Cardiac fibroblast (primary cell): ENCODE measurements at regions not wholly inside any gene's neighbourhood (a gene's known extent, or its start where the extent isn't known, plus 50 kb on each side); places are given as distances from the start of the nearest gene placed in this dataset.

ENCODE experiments used
- DNase-seq, 2 donors: peaks; one replicate each; pipeline versions ENCODE4 v3.0.0 to v3.0.0-alpha.2; 2010; ENCODE audit warnings: low read depth in 2 of 2
- H3K4me3 ChIP-seq, 2 donors: replicated peaks in 1 of 2; 1 replicate in 1 of 2; 2 replicates in 1 of 2; pipeline ENCODE4 v1.5.1; 2011; ENCODE audit warnings: low read depth in 2 of 2, low read length in 2 of 2, mild to moderate bottlenecking in 2 of 2, moderate library complexity in 1 of 2
- TF ChIP-seq, protein P1 (sequence below): IDR thresholded peaks from one replicate; pipeline ENCODE4 v1.5.1; 2011; ENCODE audit warnings: low read depth, mild to moderate bottlenecking, low read length, inconsistent platforms

GRCh38 chr3:22901684-22902083 lies 301.4 kb upstream of the UBE2E2 start:
- TF ChIP-seq, protein P1, sequence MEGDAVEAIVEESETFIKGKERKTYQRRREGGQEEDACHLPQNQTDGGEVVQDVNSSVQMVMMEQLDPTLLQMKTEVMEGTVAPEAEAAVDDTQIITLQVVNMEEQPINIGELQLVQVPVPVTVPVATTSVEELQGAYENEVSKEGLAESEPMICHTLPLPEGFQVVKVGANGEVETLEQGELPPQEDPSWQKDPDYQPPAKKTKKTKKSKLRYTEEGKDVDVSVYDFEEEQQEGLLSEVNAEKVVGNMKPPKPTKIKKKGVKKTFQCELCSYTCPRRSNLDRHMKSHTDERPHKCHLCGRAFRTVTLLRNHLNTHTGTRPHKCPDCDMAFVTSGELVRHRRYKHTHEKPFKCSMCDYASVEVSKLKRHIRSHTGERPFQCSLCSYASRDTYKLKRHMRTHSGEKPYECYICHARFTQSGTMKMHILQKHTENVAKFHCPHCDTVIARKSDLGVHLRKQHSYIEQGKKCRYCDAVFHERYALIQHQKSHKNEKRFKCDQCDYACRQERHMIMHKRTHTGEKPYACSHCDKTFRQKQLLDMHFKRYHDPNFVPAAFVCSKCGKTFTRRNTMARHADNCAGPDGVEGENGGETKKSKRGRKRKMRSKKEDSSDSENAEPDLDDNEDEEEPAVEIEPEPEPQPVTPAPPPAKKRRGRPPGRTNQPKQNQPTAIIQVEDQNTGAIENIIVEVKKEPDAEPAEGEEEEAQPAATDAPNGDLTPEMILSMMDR, result peak; percentile 24
- no peak overlapping the region for H3K4me3 ChIP-seq
- DNase-seq, result no peak

DNA sequence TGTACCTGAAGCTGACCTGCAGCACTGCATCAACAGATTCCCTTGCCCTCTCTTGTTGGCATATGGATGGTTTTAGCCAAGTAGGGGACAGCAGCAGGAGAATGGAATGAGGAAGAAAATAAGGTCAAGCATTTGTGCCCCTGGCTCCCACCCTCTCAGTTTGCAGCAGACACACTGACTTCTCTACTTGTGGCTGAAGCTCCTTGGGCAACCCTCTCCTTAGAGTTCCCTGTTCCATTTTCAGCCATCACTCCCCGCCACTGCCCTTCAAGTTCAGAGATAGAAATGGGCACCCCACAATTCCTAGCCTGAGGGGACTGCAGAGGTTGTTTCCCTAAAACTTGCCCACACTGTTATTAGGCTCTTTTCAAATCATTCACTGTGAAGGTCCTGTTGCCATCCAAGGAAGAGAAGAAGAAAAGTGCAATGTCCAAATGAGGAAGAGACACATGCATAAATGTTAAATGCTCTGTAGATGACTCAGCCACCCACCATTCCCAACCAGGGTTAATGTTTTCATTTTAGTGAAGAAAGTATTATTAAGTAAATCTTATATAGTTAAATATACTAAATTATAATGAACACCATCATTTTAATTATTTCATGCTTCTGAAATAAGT lies 295.9 kb upstream of the UBE2E2 start:
- DNase-seq, result no peak

GRCh38 chr3:22907796-22908195 lies 295.3 kb upstream of the UBE2E2 start:
- H3K4me3 ChIP-seq, result no peak overlapping the region
- TF ChIP-seq, protein P1, result no peak
- no peak for DNase-seq

More for the DNA sequence above, 295.9 kb upstream of the UBE2E2 start:
- TF ChIP-seq, protein P1, result no peak
- no peak overlapping the region for H3K4me3 ChIP-seq

GRCh38 chr3:22908989-22909507 lies 294.1 kb upstream of the UBE2E2 start:
- no peak for DNase-seq
- TF ChIP-seq, protein P1, result no peak
- H3K4me3 ChIP-seq, result no peak overlapping the region

- DNase-seq, result no peak
- no peak overlapping the region for H3K4me3 ChIP-seq
- TF ChIP-seq, protein P1, result no peak
Measured at GRCh38 chr3:22916933-22917332, 286.2 kb upstream of the UBE2E2 start.

- no peak for DNase-seq
- TF ChIP-seq, protein P1, result no peak
- H3K4me3 ChIP-seq, result no peak overlapping the region
Measured at GRCh38 chr3:22920006-22920405, 283.1 kb upstream of the UBE2E2 start.

GRCh38 chr3:22922317-22922716 lies 280.8 kb upstream of the UBE2E2 start:
- TF ChIP-seq, protein P1, result peak; percentile 25
- H3K4me3 ChIP-seq, result no peak overlapping the region
- DNase-seq, result peak; percentile 22 to 35
